ENCODE measurements at regions not wholly inside any gene's neighbourhood (a gene's known extent, or its start where the extent isn't known, plus 50 kb on each side); places are given as distances from the start of the nearest gene placed in this dataset.
"Not testable (repeated sequence)": the region's sequence is repeated elsewhere in the genome, so short reads cannot be mapped to it uniquely, and the experiment has no call there.

- not testable (repeated sequence) for TF ChIP-seq CTCF (conservative IDR thresholded peaks at IDR 0.05; ENCODE audit: low read depth, low read length); EZH2 (IDR thresholded peaks at IDR 0.05; ENCODE audit: borderline replicate concordance, low read depth, low read length, poor library complexity, severe bottlenecking)
Observed at GRCh38 chr2:83789674-83790073, 669.4 kb downstream of the SUCLG1 start.

All from A673 (cell line).